ENCODE measurements at regions not wholly inside any gene's neighbourhood (a gene's known extent, or its start where the extent isn't known, plus 50 kb on each side); places are given as distances from the start of the nearest gene placed in this dataset.

GRCh38 chr2:61700464-61700863 lies 153.4 kb downstream of the FAM161A start:
- no peak overlapping the region for H3K27ac ChIP-seq
- TF ChIP-seq CTCF (conservative IDR thresholded peaks at IDR 0.05) (no peak), ZFX (IDR thresholded peaks at IDR 0.05) (no peak)

DNA sequence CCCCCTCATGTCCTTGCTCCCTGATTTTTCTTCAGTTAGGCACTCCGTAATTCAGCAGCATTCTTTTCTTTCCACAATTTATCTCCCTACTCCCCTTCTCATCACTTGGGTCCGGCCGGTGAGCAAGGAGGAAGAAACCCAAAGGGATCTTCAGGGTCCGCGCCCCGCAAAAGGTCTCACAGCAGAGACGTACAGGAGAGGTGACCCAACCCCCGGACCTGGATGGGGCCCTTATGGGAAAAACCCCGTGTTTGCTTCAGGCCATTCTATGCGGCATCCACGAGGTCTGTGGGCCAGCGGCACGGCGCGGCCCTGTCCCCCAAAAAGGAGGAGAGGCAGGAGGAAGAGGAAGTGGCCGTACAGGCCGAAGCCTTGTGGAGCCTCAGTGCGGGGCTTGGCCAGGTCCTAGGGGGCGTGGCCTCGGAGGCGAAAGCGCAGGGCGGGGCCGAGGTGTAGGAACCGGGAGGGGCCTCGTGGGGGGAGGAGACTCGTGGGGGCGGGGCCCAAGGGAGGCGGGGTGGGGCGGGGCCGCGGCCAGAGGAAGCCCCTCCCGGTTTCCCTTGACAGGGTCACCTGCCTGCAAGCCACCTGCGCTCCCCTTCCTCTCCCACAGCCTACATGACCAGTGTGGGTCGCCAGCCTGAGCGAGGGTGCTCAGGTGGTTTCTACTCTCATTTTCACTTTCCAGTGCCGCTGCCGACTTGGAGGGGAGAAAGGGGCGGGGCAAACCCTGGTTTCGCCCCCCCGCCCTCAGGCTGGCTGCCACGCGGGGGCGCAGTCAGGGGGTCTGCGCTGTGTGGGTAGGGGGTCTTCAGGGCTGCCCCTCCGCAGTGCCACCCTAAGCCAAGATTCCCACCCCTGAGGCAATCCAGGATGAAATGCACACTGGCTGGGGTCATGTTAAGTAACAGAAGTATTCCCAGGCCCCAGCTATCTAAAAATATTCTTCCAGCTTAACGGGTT lies 156.4 kb upstream of the XPO1 start:
- H3K27ac ChIP-seq, result peak overlapping the region; percentile 60
- TF ChIP-seq ZFX (IDR thresholded peaks at IDR 0.05) (no peak), CTCF (conservative IDR thresholded peaks at IDR 0.05) (peak; percentile 29)

GRCh38 chr2:61693744-61694143 lies 155.6 kb upstream of the XPO1 start:
- no peak overlapping the region for H3K27ac ChIP-seq
- TF ChIP-seq CTCF (conservative IDR thresholded peaks at IDR 0.05) (no peak), ZFX (IDR thresholded peaks at IDR 0.05) (no peak)

DNA sequence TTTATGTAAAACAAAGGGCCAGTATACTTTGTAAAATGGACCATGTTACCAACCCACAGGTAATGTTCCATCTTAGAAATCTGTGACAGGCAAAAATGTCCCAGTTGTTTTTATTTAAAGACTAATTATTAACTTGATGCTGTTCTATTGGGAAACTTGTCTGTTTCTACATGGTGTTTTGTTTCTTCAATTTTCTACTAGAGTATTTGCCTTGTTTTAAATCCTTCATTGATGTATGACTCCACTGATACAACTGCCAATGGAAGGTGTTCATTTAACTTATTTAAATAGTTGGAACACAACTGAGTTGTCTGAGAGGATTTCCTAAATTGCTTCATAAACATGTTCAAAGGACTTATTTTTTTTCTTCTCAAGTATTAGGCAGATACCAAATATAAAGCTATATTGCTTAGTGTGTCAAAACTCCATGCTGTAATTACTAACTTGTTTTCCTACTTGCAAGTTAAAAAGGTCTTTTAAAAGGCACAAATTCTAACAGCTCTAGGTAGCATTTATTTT lies 152.0 kb upstream of the XPO1 start:
- TF ChIP-seq ZFX (IDR thresholded peaks at IDR 0.05) (no peak), CTCF (conservative IDR thresholded peaks at IDR 0.05) (no peak)
- H3K27ac ChIP-seq, result no peak overlapping the region

DNA sequence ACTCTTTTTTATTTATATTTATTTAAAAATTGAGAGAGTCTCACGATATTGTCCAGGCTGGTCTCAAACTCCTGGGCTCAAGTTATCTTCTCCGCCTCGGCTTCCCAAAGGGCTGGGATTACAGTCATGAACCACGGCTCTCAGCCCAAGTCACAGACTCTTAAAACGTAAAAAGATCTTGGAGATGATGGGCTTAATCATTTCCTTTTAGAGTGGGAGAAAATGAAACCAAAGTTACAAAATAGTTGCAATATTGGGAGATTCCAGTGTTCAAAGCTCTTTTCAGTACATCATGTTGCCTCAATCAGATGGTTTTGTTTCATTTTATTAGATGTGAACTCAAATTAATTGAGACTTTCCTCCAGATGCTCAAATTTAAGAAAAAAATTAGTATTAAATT lies 151.4 kb upstream of the XPO1 start:
- H3K27ac ChIP-seq, result no peak overlapping the region
- TF ChIP-seq ZFX (IDR thresholded peaks at IDR 0.05), result no peak
- no peak for TF ChIP-seq CTCF (conservative IDR thresholded peaks at IDR 0.05)

DNA sequence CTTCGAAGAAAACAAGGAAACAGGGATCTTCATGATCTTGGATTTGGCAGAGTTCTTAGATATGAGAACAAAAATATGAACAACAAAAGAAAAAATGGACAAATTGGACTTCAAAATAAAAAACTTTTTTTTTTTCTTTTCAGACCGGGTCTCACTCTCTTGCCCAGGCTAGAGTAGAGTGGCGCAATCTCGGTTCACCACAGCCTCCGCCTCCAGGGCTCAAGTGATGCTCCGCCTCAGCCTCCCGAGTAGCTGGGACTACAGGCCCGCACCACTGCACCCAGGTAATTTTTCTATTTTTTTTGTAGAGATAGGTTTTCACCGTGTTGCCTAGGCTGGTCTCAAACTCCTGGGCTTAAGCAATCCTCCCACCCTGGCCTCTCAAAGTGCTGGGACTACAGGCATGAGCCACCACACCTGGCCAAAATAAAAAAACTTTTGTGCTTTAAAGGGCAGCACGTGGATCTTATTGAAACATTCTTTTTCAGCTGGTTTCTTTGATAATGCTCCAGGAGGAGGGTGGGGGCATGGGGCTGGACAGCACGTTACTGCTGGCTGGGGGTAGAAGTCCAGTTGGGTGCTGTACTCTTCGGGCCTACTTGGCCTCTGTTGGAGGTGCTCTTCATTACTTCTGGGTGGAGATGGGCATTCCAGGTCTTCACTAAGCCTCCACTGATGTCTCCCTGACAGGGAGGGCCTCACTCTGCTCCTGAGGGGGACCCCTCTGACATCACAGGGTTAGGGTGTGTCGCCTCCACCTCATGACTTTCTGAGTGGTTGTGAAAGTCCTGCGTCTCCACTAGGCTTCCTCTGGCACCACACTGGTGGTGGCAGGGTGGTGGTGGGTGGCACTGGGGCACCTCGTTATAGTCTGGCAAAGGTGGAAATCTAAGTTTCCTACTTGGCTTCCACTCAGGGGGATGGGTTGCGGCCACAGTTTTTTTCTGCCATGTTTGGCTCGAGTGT lies 150.5 kb upstream of the XPO1 start:
- H3K27ac ChIP-seq, result no peak overlapping the region
- no peak for TF ChIP-seq ZFX (IDR thresholded peaks at IDR 0.05)
- TF ChIP-seq CTCF (conservative IDR thresholded peaks at IDR 0.05), result no peak

All from C4-2B (cell line).